HepG2 (cell line): ENCODE measurements at regions not wholly inside any gene's neighbourhood (a gene's known extent, or its start where the extent isn't known, plus 50 kb on each side); places are given as distances from the start of the nearest gene placed in this dataset.
A peak's percentile ranks its signal among the peaks of the same experiment; 100 is the strongest.

Experiments
- ATF1 ChIP-seq: IDR thresholded peaks from 2 replicates; pipeline ENCODE4 v1.6.1; 2016; ENCODE audit warnings: mild to moderate bottlenecking, control low read depth
- GATA4 ChIP-seq: sonication (generic); IDR thresholded peaks from 2 replicates; pipeline ENCODE4 v1.6.1; 2016; ENCODE audit warnings: antibody characterized with exemption, low read depth, borderline replicate concordance
- KAT8 ChIP-seq: IDR thresholded peaks from 2 replicates; pipeline ENCODE4 v1.6.1; 2016; ENCODE audit warnings: missing genetic modification reagents, missing compliant biosample characterization
- KDM3A ChIP-seq: IDR thresholded peaks from 2 replicates; pipeline ENCODE4 v1.6.1; 2018; ENCODE audit warnings: low read depth, missing compliant biosample characterization
- PRDM10 ChIP-seq: sonication (generic); formaldehyde crosslinking; IDR thresholded peaks from 2 replicates; pipeline ENCODE4 v1.4.0; 2020; ENCODE audit warnings: low read depth, missing genetic modification reagents
- REPIN1 ChIP-seq: sonication (generic); formaldehyde crosslinking; IDR thresholded peaks from 2 replicates; pipeline ENCODE4 v1.8.0; 2022; ENCODE audit warnings: missing genetic modification reagents, low read depth, mild to moderate bottlenecking, borderline replicate concordance
- ZBTB21 ChIP-seq: sonication (generic); formaldehyde crosslinking; IDR thresholded peaks from 2 replicates; pipeline ENCODE4 v1.4.0; 2020; ENCODE audit warnings: missing genetic modification reagents
- TF ChIP-seq, protein P1 (sequence below): sonication (generic); formaldehyde crosslinking; IDR thresholded peaks from 2 replicates; pipeline ENCODE4 v1.5.0; 2020; ENCODE audit warnings: mild to moderate bottlenecking, missing genetic modification reagents, borderline replicate concordance
- TF ChIP-seq, protein P2 (sequence below): sonication (generic); formaldehyde crosslinking; IDR thresholded peaks from 2 replicates; pipeline ENCODE4 v1.4.0; 2020; ENCODE audit warnings: missing genetic modification reagents

DNA sequence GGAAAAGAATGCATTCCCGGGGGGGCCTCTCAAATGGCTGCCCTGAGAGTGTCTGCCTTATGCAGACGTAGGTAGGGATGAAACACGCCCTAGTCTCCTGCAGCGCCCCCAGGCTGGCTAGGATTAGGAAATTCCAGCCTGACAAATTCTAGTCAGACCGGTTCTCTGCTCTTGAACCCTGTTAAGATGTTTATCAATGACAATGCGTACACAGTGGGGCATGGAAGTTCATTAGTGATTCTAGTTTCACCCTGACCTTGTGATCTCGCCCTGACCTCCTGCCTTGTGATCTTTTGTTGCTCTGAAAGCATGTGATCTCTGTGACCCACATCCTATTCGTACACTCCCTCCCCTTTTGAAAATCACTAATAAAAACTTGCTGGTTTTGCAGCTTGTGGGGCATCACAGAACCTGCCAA lies 88.7 kb downstream of the MAP3K8 start (continued):
- TF ChIP-seq, protein P1, sequence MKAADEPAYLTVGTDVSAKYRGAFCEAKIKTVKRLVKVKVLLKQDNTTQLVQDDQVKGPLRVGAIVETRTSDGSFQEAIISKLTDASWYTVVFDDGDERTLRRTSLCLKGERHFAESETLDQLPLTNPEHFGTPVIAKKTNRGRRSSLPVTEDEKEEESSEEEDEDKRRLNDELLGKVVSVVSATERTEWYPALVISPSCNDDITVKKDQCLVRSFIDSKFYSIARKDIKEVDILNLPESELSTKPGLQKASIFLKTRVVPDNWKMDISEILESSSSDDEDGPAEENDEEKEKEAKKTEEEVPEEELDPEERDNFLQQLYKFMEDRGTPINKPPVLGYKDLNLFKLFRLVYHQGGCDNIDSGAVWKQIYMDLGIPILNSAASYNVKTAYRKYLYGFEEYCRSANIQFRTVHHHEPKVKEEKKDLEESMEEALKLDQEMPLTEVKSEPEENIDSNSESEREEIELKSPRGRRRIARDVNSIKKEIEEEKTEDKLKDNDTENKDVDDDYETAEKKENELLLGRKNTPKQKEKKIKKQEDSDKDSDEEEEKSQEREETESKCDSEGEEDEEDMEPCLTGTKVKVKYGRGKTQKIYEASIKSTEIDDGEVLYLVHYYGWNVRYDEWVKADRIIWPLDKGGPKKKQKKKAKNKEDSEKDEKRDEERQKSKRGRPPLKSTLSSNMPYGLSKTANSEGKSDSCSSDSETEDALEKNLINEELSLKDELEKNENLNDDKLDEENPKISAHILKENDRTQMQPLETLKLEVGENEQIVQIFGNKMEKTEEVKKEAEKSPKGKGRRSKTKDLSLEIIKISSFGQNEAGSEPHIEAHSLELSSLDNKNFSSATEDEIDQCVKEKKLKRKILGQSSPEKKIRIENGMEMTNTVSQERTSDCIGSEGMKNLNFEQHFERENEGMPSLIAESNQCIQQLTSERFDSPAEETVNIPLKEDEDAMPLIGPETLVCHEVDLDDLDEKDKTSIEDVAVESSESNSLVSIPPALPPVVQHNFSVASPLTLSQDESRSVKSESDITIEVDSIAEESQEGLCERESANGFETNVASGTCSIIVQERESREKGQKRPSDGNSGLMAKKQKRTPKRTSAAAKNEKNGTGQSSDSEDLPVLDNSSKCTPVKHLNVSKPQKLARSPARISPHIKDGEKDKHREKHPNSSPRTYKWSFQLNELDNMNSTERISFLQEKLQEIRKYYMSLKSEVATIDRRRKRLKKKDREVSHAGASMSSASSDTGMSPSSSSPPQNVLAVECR (CRISPR knock-in tag), result peak; percentile 66; the same call in 1 of the 2 replicates
- peak; percentile 46; the same call in 1 of the 2 replicates for TF ChIP-seq GATA4
- peak; percentile 72; the same call in 1 of the 2 replicates for TF ChIP-seq REPIN1 (CRISPR knock-in tag)
- 0 out of 2 replicates have a peak, but pooled peaks have one; percentile 37 for TF ChIP-seq ATF1 (CRISPR knock-in tag)
- TF ChIP-seq KDM3A (CRISPR knock-in tag), result peak; percentile 85; the same call in 1 of the 2 replicates
- peak; percentile 78 for TF ChIP-seq KAT8
- TF ChIP-seq PRDM10 (CRISPR knock-in tag), result 0 out of 2 replicates have a peak, but pooled peaks have one; percentile 31
- TF ChIP-seq, protein P2, sequence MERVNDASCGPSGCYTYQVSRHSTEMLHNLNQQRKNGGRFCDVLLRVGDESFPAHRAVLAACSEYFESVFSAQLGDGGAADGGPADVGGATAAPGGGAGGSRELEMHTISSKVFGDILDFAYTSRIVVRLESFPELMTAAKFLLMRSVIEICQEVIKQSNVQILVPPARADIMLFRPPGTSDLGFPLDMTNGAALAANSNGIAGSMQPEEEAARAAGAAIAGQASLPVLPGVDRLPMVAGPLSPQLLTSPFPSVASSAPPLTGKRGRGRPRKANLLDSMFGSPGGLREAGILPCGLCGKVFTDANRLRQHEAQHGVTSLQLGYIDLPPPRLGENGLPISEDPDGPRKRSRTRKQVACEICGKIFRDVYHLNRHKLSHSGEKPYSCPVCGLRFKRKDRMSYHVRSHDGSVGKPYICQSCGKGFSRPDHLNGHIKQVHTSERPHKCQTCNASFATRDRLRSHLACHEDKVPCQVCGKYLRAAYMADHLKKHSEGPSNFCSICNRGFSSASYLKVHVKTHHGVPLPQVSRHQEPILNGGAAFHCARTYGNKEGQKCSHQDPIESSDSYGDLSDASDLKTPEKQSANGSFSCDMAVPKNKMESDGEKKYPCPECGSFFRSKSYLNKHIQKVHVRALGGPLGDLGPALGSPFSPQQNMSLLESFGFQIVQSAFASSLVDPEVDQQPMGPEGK (CRISPR knock-in tag), result peak; percentile 96
- 0 out of 2 replicates have a peak, but pooled peaks have one; percentile 50 for TF ChIP-seq ZBTB21
- TF ChIP-seq, all 625 proteins: peak for 200; not testable (repeated sequence) for 425
